HFFc6 (cell line): ENCODE measurements at regions not wholly inside any gene's neighbourhood (a gene's known extent, or its start where the extent isn't known, plus 50 kb on each side); places are given as distances from the start of the nearest gene placed in this dataset.

ENCODE experiments used
- DNase-seq: peaks from one replicate; pipeline ENCODE4 v3.0.0-alpha.2; 2018
- H3K27ac Mint-ChIP-seq: 2 replicates; pipeline ENCODE4 v1.8.0; 2020; ENCODE audit warnings: mild to moderate bottlenecking, mixed read lengths
- H3K27me3 Mint-ChIP-seq: 2 replicates; pipeline ENCODE4 v1.8.0; 2021; ENCODE audit warnings: mild to moderate bottlenecking, moderate library complexity, mixed read lengths; ENCODE audit not compliant: insufficient read depth
- H3K36me3 Mint-ChIP-seq: 2 replicates; pipeline ENCODE4 v1.8.0; 2021; ENCODE audit warnings: low read depth, mixed read lengths
- H3K4me1 Mint-ChIP-seq: 2 replicates; pipeline ENCODE4 v1.8.0; 2020; ENCODE audit warnings: low read depth, mixed read lengths
- H3K4me3 Mint-ChIP-seq: 2 replicates; pipeline ENCODE4 v1.8.0; 2020; ENCODE audit warnings: mild to moderate bottlenecking, moderate library complexity, mixed read lengths
- H3K9me3 Mint-ChIP-seq: 2 replicates; pipeline ENCODE4 v1.8.0; 2020; ENCODE audit warnings: mild to moderate bottlenecking, mixed read lengths
- TF ChIP-seq, protein P1 (sequence below): fragments of 200-600 bp; sonication (generic); IDR thresholded peaks from 2 replicates; pipeline ENCODE4 v1.5.0; 2021; ENCODE audit warnings: antibody characterized with exemption, mild to moderate bottlenecking

DNA sequence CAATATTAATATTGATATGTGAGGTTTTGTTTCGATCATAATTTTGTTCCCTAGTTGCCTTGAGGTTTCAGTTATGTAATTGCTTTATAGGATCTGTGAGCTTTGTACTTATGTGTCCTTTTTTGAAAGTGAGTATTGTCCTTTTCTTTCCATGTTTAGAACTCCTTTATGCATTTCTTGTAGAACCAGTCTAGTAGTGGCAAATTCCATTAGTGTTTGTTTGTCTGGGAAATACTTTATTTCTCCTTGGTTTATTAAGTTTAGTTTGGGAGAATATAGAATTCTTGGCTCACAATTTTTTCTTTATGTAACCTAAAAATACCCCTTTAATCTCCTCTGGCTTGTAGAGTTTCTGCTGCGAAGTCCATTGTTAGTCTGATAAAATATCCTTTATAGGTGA lies 127.5 kb upstream of the KITLG start:
- no peak overlapping the region for H3K4me3 Mint-ChIP-seq
- H3K9me3 Mint-ChIP-seq: peaks cover 9% of the 10 kb centered on the region; the same call in 1 of the 2 replicates
- no peaks in the 10 kb centered on the region for H3K27me3 Mint-ChIP-seq
- TF ChIP-seq, protein P1, sequence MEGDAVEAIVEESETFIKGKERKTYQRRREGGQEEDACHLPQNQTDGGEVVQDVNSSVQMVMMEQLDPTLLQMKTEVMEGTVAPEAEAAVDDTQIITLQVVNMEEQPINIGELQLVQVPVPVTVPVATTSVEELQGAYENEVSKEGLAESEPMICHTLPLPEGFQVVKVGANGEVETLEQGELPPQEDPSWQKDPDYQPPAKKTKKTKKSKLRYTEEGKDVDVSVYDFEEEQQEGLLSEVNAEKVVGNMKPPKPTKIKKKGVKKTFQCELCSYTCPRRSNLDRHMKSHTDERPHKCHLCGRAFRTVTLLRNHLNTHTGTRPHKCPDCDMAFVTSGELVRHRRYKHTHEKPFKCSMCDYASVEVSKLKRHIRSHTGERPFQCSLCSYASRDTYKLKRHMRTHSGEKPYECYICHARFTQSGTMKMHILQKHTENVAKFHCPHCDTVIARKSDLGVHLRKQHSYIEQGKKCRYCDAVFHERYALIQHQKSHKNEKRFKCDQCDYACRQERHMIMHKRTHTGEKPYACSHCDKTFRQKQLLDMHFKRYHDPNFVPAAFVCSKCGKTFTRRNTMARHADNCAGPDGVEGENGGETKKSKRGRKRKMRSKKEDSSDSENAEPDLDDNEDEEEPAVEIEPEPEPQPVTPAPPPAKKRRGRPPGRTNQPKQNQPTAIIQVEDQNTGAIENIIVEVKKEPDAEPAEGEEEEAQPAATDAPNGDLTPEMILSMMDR: no peak
- 0 out of 2 replicates have a peak, but pooled peaks cover 7% of the 10 kb centered on the region for H3K36me3 Mint-ChIP-seq
- peaks cover 20% of the 10 kb centered on the region for H3K4me1 Mint-ChIP-seq
- DNase-seq: no peak
- H3K27ac Mint-ChIP-seq: no peak overlapping the region

DNA sequence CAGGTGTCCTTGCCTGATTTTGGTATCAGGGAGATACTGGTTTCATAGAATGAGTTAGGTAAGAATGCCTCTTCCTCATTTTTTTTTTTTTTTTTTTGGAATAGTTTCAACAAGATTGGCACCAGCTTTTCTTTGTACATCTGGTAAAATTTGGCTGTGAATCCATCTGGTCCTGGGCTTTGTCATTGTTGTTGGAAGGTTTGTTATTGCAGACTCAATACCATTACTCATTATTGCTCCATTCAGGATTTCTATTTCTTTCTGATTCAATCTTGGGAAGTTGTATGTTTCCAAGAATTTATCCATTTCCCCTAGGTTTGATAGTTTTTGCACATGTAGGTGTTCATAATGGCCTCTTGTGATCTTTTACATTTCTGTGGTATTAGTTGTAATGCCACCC lies 126.0 kb upstream of the KITLG start:
- Mint-ChIP-seq H3K36me3 (0 out of 2 replicates have a peak, but pooled peaks cover 7% of the 10 kb centered on the region), H3K9me3 (peaks cover 9% of the 10 kb centered on the region; the same call in 1 of the 2 replicates), H3K27ac (no peak overlapping the region), H3K4me3 (no peak overlapping the region), H3K4me1 (peaks cover 20% of the 10 kb centered on the region), H3K27me3 (no peaks in the 10 kb centered on the region)
- TF ChIP-seq, protein P1: no peak
- DNase-seq: no peak

DNA sequence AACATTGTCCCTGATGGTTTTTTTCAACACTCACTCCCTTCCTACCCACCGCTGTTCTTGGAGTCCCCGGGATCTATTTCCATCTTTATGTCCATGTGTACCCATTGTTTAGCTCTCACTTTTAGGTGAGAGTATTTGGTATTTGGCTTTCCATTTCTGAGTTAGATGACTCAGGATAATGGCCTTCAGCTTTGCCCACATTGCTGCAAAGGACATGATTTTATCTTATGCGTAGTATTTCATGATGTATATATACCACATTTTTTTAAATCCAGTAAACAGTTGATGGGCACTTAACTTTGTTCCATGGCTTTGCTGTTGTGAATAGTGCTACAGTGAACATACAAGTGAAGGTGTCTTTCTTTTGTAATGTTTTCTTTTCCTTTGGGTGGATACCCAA lies 123.5 kb upstream of the KITLG start:
- Mint-ChIP-seq H3K4me1 (peaks cover 20% of the 10 kb centered on the region), H3K27me3 (no peaks in the 10 kb centered on the region), H3K9me3 (peaks cover 9% of the 10 kb centered on the region; the same call in 1 of the 2 replicates), H3K27ac (no peak overlapping the region), H3K36me3 (0 out of 2 replicates have a peak, but pooled peaks cover 7% of the 10 kb centered on the region), H3K4me3 (no peak overlapping the region)
- DNase-seq: peak; percentile 43
- TF ChIP-seq, protein P1: no peak

DNA sequence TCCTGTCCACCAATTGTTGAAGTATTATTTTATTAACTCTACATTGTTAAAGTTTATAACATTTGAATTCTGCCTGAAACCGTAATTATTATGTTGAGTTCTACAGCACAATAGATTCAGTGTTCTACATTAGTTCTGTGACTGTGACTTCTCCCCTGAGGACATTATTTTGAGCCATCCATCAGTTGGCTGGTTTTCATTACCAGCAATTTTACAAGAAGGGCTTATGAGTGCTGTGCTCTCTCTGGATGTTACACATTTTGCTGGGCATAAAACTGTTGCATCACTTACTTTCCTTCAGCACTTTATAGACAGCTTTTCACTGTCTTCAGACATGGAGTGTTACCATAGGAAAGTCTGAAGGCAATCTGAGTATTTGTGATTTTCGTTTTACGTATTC lies 118.2 kb upstream of the KITLG start:
- TF ChIP-seq, protein P1: no peak
- Mint-ChIP-seq H3K27ac (no peak overlapping the region), H3K9me3 (peaks cover 9% of the 10 kb centered on the region), H3K27me3 (no peaks in the 10 kb centered on the region), H3K4me1 (peaks cover 5% of the 10 kb centered on the region), H3K36me3 (peaks cover 10% of the 10 kb centered on the region), H3K4me3 (no peak overlapping the region)
- no peak for DNase-seq

DNA sequence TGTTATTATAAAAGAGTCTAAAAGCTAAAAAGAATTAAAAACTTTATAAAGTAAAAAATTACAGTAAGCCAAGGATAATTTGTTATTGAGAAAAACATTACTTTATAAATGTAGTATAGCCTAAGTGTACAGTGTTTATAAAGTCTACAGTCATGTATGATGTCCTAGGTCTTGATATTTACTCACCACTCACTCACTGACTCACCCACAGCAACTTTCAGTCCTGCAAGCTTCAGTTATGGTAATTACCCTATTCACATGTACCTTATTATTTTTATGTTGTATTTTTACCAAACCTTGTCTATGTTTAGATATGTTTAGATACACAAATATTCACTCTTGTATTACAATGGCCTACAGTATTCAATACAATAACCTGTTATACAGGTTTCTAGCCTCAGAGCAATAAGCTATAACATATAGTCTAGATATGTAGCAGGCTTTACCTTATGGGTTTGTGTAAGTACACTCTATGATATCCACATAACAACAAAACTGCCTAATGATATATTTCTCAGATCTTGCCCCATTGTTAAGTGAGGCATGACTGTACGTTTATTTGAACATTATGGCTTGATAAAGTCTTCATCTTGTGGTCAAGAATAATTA lies 113.7 kb upstream of the KITLG start:
- Mint-ChIP-seq H3K4me3 (no peak overlapping the region), H3K9me3 (peaks cover 9% of the 10 kb centered on the region), H3K36me3 (peaks cover 10% of the 10 kb centered on the region), H3K27me3 (no peaks in the 10 kb centered on the region), H3K27ac (no peak overlapping the region), H3K4me1 (peaks cover 12% of the 10 kb centered on the region)
- no peak for DNase-seq
- TF ChIP-seq, protein P1: no peak
